Coronary artery (tissue), 2 donors: ENCODE measurements at regions not wholly inside any gene's neighbourhood (a gene's known extent, or its start where the extent isn't known, plus 50 kb on each side); places are given as distances from the start of the nearest gene placed in this dataset.
"Not testable (repeated sequence)": the region's sequence is repeated elsewhere in the genome, so short reads cannot be mapped to it uniquely, and the experiment has no call there.

Source experiments
- DNase-seq: peaks from one replicate; pipeline ENCODE4 v3.0.0-alpha.2; 2017; ENCODE audit warnings: low spot score
- H3K27ac ChIP-seq, 2 donors: fragments of 200-600 bp; sonication (generic); one replicate each; pipeline ENCODE4 v1.5.1; 2016 to 2019
- H3K4me3 ChIP-seq: fragments of 200-600 bp; sonication (generic); 2 replicates; pipeline ENCODE4 v1.5.1; 2016; ENCODE audit warnings: mild to moderate bottlenecking, moderate library complexity
- TF ChIP-seq, protein P1 (sequence below): fragments of 200-600 bp; sonication (generic); IDR thresholded peaks from one replicate; pipeline ENCODE4 v1.5.1; 2019; ENCODE audit warnings: antibody characterized with exemption

DNA sequence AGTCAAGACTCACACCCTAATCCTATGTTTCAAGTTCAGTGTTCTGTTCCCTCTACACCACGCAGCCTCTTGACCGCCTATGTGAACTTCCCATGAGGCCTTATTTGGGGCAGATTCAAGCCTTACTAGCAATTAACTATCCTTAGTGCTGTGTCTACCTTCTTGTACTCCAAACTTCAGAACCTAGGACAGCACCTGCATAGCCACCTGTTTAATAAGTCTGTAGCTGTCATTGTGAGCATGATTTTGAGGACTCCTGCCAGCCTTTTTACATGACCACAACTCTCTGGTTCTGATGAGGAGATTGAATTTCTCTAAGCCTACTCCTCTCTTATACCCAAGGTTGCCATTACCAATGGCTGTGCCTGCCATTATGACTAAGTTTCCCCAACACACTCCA, 50.8 kb upstream of the PCSK1 start:
- Histone ChIP-seq H3K27ac (no peak overlapping the region), H3K4me3 (no peak overlapping the region)
- TF ChIP-seq, protein P1, sequence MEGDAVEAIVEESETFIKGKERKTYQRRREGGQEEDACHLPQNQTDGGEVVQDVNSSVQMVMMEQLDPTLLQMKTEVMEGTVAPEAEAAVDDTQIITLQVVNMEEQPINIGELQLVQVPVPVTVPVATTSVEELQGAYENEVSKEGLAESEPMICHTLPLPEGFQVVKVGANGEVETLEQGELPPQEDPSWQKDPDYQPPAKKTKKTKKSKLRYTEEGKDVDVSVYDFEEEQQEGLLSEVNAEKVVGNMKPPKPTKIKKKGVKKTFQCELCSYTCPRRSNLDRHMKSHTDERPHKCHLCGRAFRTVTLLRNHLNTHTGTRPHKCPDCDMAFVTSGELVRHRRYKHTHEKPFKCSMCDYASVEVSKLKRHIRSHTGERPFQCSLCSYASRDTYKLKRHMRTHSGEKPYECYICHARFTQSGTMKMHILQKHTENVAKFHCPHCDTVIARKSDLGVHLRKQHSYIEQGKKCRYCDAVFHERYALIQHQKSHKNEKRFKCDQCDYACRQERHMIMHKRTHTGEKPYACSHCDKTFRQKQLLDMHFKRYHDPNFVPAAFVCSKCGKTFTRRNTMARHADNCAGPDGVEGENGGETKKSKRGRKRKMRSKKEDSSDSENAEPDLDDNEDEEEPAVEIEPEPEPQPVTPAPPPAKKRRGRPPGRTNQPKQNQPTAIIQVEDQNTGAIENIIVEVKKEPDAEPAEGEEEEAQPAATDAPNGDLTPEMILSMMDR: no peak
- no peak for DNase-seq

DNA sequence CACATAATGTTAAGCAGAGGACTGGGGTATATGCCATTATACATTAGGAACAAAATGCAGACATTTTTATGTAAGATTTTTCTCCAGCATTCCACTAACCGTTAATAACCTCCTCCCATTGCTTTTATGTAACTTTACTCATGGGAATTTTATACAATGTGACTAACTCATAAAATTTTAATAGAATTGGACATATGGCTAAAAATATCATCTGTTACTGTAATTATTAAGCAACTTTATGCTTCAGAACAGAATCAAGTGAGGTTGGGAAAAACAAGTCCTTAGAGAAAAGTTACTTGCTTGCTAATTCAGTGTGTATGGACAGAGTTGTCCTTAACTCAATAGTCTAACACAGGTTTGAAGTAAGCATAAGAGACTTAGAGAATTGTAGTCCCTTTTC, 54.8 kb upstream of the PCSK1 start:
- H3K4me3 ChIP-seq: no peak overlapping the region
- no peak for DNase-seq
- no peak overlapping the region for H3K27ac ChIP-seq
- TF ChIP-seq, protein P1: no peak

DNA sequence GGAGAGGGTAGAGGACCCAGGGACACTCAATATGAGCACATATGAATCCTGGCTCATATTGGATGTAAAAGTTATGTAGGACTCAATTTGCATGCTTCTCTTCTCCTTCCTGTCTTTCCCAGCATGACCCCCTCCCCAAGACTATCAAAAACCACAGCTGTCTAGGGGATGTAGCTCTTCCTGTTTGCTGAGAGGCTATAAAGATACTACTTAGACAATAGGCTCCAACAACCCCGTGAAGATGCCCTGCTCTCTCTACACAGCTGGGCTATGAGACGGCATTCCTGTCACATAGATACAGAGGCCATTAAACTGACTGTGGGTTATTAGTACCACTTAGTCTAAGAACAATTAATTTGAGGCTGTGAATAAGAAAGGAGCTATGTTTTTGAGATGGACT, 56.5 kb upstream of the PCSK1 start:
- no peak for DNase-seq
- no peak overlapping the region for H3K4me3 ChIP-seq
- TF ChIP-seq, protein P1: no peak
- no peak overlapping the region for H3K27ac ChIP-seq

DNA sequence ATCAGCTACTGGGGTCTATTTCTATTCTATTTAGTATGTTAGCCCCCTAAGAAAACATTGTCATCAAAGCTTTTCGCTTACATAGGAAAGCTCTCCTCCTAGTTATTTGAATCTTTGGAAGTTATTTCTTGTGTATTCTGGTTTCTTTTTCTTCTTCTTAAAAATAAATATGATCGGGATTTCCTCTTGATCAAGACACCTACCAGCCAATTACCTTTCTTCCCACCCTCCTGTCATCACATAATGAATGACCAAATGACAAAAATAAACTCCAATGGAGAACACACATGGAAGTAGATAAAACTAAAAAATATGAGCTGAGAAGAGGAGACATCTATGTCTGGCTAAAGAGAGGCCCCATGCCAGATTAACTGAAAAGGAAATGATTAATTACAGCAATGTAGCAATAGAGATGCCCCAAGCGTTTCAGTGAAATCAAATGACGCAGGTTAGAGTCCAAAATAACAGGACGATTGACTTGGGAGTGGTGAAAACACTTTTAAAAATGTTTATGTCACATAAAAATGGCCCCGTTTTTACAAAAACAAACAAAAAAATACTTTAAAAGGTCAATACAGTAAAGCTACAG, 59.5 kb upstream of the PCSK1 start:
- TF ChIP-seq, protein P1: no peak
- DNase-seq: no peak
- no peak overlapping the region for H3K27ac ChIP-seq
- H3K4me3 ChIP-seq: no peak overlapping the region

DNA sequence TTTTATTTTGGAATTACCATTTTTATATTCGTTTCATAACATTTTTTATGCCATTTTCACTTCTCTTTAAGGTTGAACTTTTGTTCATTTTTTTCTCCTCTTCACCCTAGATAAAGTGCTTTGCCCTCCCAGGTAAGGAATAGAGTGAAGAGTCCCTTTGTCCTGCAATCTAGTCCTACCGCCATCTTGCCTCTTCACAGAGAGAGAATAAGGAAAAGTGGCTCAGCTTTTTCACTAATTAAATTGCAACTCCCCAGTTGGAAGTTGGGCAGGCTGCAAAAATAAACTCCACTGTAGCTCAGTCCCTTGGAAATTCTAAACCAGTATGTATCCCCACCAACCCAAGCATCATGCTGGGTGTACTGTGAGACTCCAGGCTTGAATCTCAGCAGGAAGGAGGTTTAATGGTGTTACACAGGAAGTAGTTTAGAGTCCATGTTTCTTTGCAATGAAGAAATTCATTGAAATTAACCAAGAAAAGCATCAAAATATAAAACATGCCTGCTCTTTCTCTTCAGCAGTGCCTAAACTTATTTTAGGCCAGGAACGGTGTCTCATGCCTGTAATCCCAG, 60.3 kb upstream of the PCSK1 start:
- DNase-seq: no peak
- TF ChIP-seq, protein P1: no peak
- no peak overlapping the region for H3K27ac ChIP-seq

DNA sequence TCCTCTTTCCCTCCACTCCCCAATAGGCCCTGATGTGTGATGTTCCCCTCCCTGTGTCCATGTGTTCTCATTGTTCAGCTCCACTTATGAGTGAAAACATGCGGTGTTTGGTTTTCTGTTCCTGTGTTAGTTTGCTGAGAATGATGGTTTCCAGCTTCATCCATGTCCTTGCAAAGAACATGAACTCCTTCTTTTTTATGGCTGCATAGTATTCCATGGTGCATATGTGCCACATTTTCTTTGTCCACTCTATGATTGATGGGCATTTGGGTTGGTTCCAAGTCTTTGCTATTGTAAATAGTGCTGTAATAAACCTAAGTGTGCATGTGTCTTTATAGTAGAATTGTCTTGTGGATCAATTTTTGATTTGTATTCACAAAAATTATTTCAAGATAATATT, 62.4 kb upstream of the PCSK1 start:
- not testable (repeated sequence) for H3K27ac ChIP-seq, DNase-seq, H3K4me3 ChIP-seq

More for the DNA sequence above, 60.3 kb upstream of the PCSK1 start:
- no peak overlapping the region for H3K4me3 ChIP-seq

DNA sequence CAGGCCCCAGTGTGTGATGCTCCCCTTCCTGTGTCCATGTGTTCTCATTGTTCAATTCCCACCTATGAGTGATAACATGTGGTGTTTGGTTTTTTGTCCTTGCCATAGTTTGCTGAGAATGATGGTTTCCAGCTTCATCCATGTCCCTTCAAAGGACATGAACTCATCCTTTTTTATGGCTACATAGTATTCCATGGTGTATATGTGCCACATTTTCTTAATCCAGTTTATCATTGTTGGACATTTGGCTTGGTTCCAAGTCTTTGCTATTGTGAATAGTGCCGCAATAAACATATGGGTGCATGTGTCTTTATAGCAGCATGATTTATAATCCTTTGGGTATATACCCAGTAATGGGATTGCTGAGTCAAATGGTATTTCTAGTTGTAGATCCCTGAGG, 64.0 kb upstream of the PCSK1 start:
- not testable (repeated sequence) for H3K27ac ChIP-seq, H3K4me3 ChIP-seq, DNase-seq

DNA sequence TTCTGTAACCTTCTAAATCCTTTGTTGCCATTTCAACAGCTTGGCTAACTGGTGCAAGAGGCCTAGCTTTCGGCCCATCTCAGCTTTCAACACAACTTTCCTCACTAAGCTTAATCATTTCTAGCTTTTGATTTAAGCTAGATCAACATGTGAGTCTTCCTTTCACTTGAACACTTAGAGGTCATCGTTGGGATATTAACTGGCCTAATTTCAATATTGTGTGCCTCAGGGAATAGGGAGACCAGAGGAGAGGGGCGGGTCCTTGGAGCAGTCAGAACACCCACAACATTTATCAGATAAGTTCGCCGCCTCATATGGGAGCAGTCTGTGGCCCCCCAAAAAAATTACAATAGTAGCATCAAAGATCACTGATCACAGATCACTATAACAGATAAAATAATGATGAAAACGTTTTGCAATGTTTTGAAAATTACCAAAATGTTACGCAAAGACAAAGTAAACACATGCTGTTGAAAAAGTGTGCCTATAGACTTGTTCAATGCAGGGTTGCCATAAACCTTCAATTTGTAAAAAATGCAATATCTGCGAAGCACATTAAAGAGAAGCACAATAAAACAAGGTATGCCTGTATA, 66.8 kb upstream of the PCSK1 start:
- no peak for DNase-seq
- TF ChIP-seq, protein P1: no peak
- Histone ChIP-seq H3K4me3 (no peak overlapping the region), H3K27ac (no peak overlapping the region)
